ENCODE measurements at regions not wholly inside any gene's neighbourhood (a gene's known extent, or its start where the extent isn't known, plus 50 kb on each side); places are given as distances from the start of the nearest gene placed in this dataset.

DNA sequence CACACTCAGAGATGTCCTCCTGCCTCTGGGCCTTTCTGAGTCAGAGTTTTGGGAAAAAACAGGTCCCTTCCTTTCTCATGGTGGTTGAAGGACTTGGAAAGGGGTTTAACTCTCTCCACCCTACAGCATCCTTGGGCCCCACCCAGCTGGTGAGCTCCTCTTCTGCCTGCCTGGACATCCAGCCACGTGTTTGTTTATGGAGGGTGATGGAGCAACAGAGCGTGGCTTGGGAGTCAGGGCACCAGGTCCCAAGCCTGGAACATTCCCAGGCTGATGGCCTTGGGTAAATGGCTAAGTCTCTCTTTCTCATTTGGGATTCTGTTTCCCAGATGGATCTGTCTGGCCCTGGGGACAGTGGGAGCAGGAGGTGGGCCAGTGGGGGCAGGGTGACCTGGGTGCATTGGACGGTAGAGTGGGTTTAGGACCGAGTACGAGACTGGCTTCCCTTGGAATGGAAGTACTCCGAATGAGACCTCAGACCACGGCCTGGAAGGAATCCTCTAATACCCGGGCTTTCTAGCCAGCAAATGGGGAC is 141.1 kb upstream of the IRX2 start:
- ChIA-PET POLR2A (no interaction called here), CTCF (no interaction called here)
- no peaks in the 10 kb centered on the region for H3K4me1 ChIP-seq (ENCODE audit: control insufficient read depth in 1 of 2, insufficient read depth in 2 of 2, low read depth in 1 of 2, low read length in 1 of 2)
- no peaks in the 10 kb centered on the region for H3K9me2 ChIP-seq
- no peak overlapping the region for H3K9ac ChIP-seq
- H3K79me2 ChIP-seq (ENCODE audit: insufficient read depth) = no peaks in the 10 kb centered on the region
- WGBS (ENCODE audit: low lambda C conversion rate) = 0% methylated on average over 7 of the region's 8 CpGs
- no peak overlapping the region for H2AFZ ChIP-seq (ENCODE audit: low read depth)
- no peak overlapping the region for H3K4me3 ChIP-seq (ENCODE audit: low read depth in 2 of 2, low read length in 1 of 2)
- no peak overlapping the region for H3K27ac ChIP-seq (ENCODE audit: low read depth in 2 of 2, low read length in 1 of 2)
- no peaks in the 10 kb centered on the region for H3K36me3 ChIP-seq (replicated peaks in 1 of 2; ENCODE audit: control insufficient read depth in 1 of 2, insufficient read depth in 2 of 2, low read length in 1 of 2)
- H4K20me1 ChIP-seq (ENCODE audit: insufficient read depth) = no peaks in the 10 kb centered on the region
- H3F3A ChIP-seq (replicated peaks; ENCODE audit: insufficient read depth) = no peaks in the 10 kb centered on the region
- TF ChIP-seq, protein P1, sequence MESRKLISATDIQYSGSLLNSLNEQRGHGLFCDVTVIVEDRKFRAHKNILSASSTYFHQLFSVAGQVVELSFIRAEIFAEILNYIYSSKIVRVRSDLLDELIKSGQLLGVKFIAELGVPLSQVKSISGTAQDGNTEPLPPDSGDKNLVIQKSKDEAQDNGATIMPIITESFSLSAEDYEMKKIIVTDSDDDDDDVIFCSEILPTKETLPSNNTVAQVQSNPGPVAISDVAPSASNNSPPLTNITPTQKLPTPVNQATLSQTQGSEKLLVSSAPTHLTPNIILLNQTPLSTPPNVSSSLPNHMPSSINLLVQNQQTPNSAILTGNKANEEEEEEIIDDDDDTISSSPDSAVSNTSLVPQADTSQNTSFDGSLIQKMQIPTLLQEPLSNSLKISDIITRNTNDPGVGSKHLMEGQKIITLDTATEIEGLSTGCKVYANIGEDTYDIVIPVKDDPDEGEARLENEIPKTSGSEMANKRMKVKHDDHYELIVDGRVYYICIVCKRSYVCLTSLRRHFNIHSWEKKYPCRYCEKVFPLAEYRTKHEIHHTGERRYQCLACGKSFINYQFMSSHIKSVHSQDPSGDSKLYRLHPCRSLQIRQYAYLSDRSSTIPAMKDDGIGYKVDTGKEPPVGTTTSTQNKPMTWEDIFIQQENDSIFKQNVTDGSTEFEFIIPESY (IDR thresholded peaks at IDR 0.05; ENCODE audit: borderline replicate concordance, low read depth) = no peak
- no peak for TF ChIP-seq ELF1 (IDR thresholded peaks at IDR 0.05)
- TF ChIP-seq, protein P2, sequence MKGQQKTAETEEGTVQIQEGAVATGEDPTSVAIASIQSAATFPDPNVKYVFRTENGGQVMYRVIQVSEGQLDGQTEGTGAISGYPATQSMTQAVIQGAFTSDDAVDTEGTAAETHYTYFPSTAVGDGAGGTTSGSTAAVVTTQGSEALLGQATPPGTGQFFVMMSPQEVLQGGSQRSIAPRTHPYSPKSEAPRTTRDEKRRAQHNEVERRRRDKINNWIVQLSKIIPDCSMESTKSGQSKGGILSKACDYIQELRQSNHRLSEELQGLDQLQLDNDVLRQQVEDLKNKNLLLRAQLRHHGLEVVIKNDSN (IDR thresholded peaks at IDR 0.05; ENCODE audit: borderline replicate concordance, low read depth) = no peak
- TF ChIP-seq, protein P3, sequence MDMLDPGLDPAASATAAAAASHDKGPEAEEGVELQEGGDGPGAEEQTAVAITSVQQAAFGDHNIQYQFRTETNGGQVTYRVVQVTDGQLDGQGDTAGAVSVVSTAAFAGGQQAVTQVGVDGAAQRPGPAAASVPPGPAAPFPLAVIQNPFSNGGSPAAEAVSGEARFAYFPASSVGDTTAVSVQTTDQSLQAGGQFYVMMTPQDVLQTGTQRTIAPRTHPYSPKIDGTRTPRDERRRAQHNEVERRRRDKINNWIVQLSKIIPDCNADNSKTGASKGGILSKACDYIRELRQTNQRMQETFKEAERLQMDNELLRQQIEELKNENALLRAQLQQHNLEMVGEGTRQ (IDR thresholded peaks at IDR 0.05; ENCODE audit: borderline replicate concordance, low read depth, low read length) = no peak
- no peak for TF ChIP-seq NFIC (IDR thresholded peaks at IDR 0.05; ENCODE audit: borderline replicate concordance)
- TF ChIP-seq SIN3A (IDR thresholded peaks at IDR 0.05; ENCODE audit: borderline replicate concordance, low read depth, low read length) = no peak
- no peak for TF ChIP-seq TCF12 (IDR thresholded peaks at IDR 0.05)
- TF ChIP-seq RFX5 (IDR thresholded peaks at IDR 0.05; ENCODE audit: low read length) = no peak
- no peak for TF ChIP-seq FOXJ3 (CRISPR knock-in tag; IDR thresholded peaks at IDR 0.05)
- TF ChIP-seq CHD2 (IDR thresholded peaks at IDR 0.05; ENCODE audit: low read length, partially characterized antibody) = no peak
- TF ChIP-seq MXI1 (IDR thresholded peaks at IDR 0.05; ENCODE audit: low read depth, low read length) = no peak
- no peak for TF ChIP-seq JUND (IDR thresholded peaks at IDR 0.05)
- no peak for TF ChIP-seq POLR2AphosphoS5 (IDR thresholded peaks at IDR 0.05; ENCODE audit: low read depth, low read length)
- TF ChIP-seq, protein P4, sequence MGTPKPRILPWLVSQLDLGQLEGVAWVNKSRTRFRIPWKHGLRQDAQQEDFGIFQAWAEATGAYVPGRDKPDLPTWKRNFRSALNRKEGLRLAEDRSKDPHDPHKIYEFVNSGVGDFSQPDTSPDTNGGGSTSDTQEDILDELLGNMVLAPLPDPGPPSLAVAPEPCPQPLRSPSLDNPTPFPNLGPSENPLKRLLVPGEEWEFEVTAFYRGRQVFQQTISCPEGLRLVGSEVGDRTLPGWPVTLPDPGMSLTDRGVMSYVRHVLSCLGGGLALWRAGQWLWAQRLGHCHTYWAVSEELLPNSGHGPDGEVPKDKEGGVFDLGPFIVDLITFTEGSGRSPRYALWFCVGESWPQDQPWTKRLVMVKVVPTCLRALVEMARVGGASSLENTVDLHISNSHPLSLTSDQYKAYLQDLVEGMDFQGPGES (IDR thresholded peaks at IDR 0.05; ENCODE audit: low read depth, low read length) = no peak
- TF ChIP-seq RCOR1 (IDR thresholded peaks at IDR 0.05; ENCODE audit: low read length) = no peak
- H3K9me3 ChIP-seq = no peaks in the 10 kb centered on the region
- no peaks in the 10 kb centered on the region for H3K27me3 ChIP-seq (ENCODE audit: insufficient read depth)
- no peak overlapping the region for H3K4me2 ChIP-seq
- no peak for DNase-seq
